Stimulated activated CD8-positive, alpha-beta memory T cell treated with anti-CD3 and anti-CD28 coated beads, Interleukin-12 subunit alpha, Interleukin-12 subunit beta, amount 100 ng/mL, for 1 hour (primary cell): ENCODE measurements at regions not wholly inside any gene's neighbourhood (a gene's known extent, or its start where the extent isn't known, plus 50 kb on each side); places are given as distances from the start of the nearest gene placed in this dataset.

Experiments used
- DNase-seq: peaks from one replicate; pipeline ENCODE4 v3.0.0-alpha.2; 2020; ENCODE audit warnings: low read depth

- DNase-seq = no peak
Measured at GRCh38 chr18:78538669-78539440, 440.8 kb upstream of the SALL3 start.

GRCh38 chr18:78540636-78541529 lies 438.7 kb upstream of the SALL3 start:
- no peak for DNase-seq

GRCh38 chr18:78542204-78542603 lies 437.4 kb upstream of the SALL3 start:
- no peak for DNase-seq

GRCh38 chr18:78543201-78543725 lies 436.4 kb upstream of the SALL3 start:
- DNase-seq = no peak

GRCh38 chr18:78546281-78546680 lies 433.3 kb upstream of the SALL3 start:
- DNase-seq = no peak

- no peak for DNase-seq
Measured at GRCh38 chr18:78547817-78548216, 431.8 kb upstream of the SALL3 start.

- no peak for DNase-seq
Measured at GRCh38 chr18:78548261-78549058, 431.2 kb upstream of the SALL3 start.

- DNase-seq = no peak
Measured at GRCh38 chr18:78549971-78550370, 429.6 kb upstream of the SALL3 start.

GRCh38 chr18:78554944-78555608 lies 424.5 kb upstream of the SALL3 start:
- no peak for DNase-seq

- DNase-seq = no peak
Measured at GRCh38 chr18:78557371-78557770, 422.2 kb upstream of the SALL3 start.

- DNase-seq = no peak
Measured at GRCh38 chr18:78558101-78558810, 421.4 kb upstream of the SALL3 start.

GRCh38 chr18:78558948-78559347 lies 420.7 kb upstream of the SALL3 start:
- no peak for DNase-seq

- no peak for DNase-seq
Measured at GRCh38 chr18:78559584-78559983, 420.0 kb upstream of the SALL3 start.

GRCh38 chr18:78561757-78562510 lies 417.7 kb upstream of the SALL3 start:
- DNase-seq = no peak

GRCh38 chr18:78562531-78562961 lies 417.1 kb upstream of the SALL3 start:
- no peak for DNase-seq

GRCh38 chr18:78563110-78563509 lies 416.5 kb upstream of the SALL3 start:
- DNase-seq = no peak

- DNase-seq = no peak
Measured at GRCh38 chr18:78564030-78564429, 415.6 kb upstream of the SALL3 start.

- DNase-seq = no peak
Measured at GRCh38 chr18:78564518-78564917, 415.1 kb upstream of the SALL3 start.

- no peak for DNase-seq
Measured at GRCh38 chr18:78565240-78565639, 414.4 kb upstream of the SALL3 start.

GRCh38 chr18:78566065-78566464 lies 413.6 kb upstream of the SALL3 start:
- DNase-seq = no peak
